GM12892 (cell line): ENCODE measurements at regions not wholly inside any gene's neighbourhood (a gene's known extent, or its start where the extent isn't known, plus 50 kb on each side); places are given as distances from the start of the nearest gene placed in this dataset.

Source experiments
- DNase-seq: peaks from one replicate; pipeline ENCODE4 v3.0.0; 2011; ENCODE audit not compliant: insufficient read length
- FAIRE-seq: peaks from 2 replicates; lab custom pipeline; 2011; peaks lifted over from hg19 to GRCh38; lab: Jason Lieb, UNC
- POLR2A ChIP-seq: IDR thresholded peaks from 2 replicates; pipeline ENCODE4 v1.6.1; 2011; ENCODE audit warnings: low read depth, low read length, control low read depth
- POLR2AphosphoS5 ChIP-seq: IDR thresholded peaks from 2 replicates; pipeline ENCODE4 v1.6.1; 2011; ENCODE audit warnings: low read depth, low read length, control low read depth
- TAF1 ChIP-seq: IDR thresholded peaks from 2 replicates; pipeline ENCODE4 v1.6.1; 2011; ENCODE audit warnings: low read depth, mild to moderate bottlenecking, control low read depth, low read length, borderline replicate concordance

DNA sequence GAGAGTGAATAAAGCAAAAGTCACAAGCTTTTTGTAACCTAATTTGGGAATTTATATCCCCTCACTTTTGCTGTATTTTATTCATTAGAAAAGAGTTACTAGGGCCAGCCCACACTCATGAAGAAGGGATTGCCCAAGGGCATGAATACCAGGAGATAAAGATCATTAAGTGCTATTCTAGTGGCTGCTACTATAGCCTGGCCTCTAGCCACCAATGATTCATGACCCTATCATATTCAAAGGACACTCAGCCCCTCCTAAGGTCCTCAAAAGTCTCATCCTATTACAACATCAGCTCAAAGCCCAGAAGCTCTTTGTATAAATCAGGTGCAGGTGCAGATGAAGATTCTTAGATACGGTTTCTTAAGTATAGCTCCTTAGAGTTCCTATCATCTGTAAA lies 518.1 kb downstream of the TRHDE start:
- no peak for TF ChIP-seq POLR2AphosphoS5
- TF ChIP-seq TAF1, result no peak
- TF ChIP-seq POLR2A, result no peak
- FAIRE-seq (no peak), DNase-seq (no peak)

DNA sequence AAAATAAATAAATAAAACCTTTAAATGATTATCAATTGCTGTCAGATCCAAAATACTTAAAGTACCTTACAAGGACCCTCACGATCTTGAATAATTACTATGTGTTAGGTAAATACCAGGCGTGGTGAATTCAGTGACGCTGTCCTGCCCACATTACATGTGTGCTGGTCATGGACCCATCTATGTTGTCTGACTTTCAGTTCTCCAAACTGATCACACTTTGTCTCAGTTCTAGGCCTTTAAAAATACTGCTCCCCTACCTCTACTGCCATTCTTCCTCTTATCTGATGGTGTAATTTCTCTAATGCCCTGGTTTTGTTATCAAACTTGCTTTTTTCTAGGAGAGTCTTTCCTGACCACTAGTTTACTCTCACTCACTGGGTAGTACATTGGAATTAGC lies 520.7 kb downstream of the TRHDE start:
- DNase-seq, result no peak
- FAIRE-seq, result no peak
- TF ChIP-seq TAF1 (no peak), POLR2A (no peak), POLR2AphosphoS5 (no peak)

DNA sequence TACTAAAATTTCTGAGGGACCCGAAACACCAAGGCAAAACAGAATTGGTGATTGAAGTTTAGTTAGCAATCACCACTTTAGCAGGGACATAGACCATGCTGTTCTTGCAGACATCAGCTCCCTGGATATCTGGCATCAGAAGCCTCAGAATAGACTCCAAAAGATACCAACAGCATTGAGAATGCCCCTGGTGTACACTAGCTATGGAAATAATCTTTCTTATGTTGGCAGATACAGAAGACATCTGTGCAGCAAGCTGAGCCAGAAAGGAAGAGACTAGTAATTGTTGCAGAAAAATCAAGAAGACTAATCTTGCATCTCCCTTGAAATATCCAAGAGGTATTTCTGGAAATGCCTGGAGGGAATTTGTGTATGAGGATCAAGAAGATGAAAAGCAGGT lies 521.6 kb downstream of the TRHDE start:
- DNase-seq (no peak), FAIRE-seq (no peak)
- TF ChIP-seq POLR2AphosphoS5, result no peak
- TF ChIP-seq POLR2A, result no peak
- no peak for TF ChIP-seq TAF1

DNA sequence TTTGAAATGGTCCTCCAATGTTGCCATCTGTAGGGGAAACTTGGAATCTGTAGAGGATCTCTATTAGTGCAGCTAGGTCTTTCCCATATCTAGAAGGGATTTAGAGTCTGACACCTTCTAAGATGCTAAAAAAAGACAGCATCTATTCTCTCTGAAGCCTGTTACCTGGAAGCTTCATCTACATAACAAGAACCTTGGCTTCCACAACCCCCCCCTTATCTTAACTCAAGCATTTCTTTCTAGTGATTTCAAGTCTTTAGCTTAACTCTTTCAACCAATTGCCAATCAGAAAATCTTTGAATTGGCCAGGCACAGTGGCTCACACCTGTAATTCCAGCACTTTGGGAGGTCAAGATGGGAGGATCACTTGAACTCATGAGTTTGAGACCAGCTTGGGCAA lies 543.3 kb downstream of the TRHDE start:
- no peak for DNase-seq
- FAIRE-seq, result no peak
- no peak for TF ChIP-seq POLR2AphosphoS5
- TF ChIP-seq POLR2A, result no peak
- TF ChIP-seq TAF1, result no peak

DNA sequence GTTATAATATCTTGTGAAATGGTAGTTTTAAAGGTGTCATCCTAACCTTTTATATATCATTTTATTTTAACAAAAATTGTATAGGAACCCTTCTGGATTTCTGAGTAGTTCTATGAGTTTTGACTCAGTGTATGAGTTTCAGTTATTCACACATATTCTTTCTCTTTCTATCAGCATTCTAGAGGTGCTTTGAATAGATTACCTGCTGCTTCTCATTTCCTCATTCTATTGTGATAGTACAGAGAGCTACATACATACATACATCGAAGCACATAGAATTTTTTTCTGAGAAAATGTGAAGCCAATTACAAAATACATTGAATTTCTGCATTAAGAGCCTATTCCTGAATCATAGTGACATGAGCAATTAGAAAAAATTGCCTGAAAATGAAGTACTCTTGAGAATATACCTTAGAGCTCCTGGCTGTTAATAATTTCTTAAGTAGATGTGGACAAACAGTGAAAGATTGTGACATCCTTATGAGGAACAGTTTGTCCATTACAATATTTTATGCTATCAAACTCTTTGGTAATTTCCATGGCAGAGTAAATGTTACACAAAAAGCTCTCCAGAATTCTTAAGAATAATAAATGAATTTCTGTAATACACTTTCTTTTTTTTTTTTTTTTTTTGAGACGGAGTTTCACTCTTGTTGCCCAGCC lies 556.6 kb downstream of the TRHDE start:
- no peak for TF ChIP-seq POLR2A
- no peak for TF ChIP-seq TAF1
- no peak for TF ChIP-seq POLR2AphosphoS5
- no peak for FAIRE-seq
- no peak for DNase-seq

DNA sequence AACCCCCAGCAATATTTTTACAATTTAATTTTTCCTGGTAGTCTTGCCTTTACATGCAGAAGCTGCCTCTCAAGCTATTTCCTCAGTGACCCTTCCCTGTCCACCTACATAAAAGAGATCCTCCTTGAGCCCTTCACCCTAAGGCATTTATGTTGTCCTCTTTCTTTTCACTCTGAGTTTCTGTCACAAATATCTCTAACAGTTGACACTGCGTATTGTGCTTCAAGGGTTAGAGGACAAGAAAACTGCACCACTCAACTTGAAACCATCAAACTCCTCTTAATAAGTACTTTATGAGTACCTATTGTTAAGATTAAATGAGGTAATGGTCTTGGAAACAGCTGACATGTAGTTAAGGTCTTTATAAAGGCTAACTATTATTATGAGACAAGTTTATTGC lies 557.7 kb downstream of the TRHDE start:
- DNase-seq, result no peak
- TF ChIP-seq POLR2AphosphoS5 (no peak), TAF1 (no peak), POLR2A (no peak)
- FAIRE-seq, result no peak

DNA sequence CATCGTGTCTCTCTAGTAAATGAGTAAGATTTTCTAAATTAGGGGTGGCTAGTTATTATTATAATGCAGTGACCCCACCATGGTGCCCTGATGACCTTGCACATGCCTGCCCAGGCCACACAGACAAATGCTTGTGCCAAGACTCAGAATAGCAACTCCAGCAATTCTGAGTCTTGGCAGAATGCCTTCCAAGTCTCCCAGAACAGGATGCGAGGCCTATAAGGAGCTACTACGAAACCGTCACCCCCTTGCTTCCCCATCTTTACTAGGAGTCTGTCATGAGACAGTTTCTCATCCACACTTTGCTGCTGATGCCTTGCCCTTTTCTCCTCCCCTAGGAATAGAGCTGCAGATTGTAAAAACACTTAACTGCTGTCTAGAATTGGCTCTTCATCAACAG lies 559.9 kb downstream of the TRHDE start:
- DNase-seq (no peak), FAIRE-seq (no peak)
- TF ChIP-seq POLR2A (no peak), POLR2AphosphoS5 (no peak), TAF1 (no peak)

DNA sequence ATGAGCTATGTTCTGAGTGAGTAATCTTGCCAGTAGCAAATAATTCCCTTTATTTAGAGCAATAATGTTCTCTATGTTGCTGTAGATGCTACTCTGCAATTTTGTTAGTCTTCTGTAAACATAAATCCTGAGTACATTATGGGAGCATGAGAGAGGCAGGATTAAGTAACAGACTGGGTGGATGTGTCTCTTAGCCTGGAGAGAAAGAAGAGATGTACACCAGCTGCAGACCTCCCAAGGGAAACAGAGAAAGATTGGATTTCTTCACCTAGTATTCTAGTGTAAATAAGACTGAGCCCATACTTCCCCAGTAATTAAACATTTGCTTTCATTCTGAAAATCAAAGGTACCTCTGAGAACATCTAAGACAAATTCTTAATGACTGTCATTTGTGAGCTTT lies 564.0 kb downstream of the TRHDE start:
- TF ChIP-seq POLR2AphosphoS5, result no peak
- TF ChIP-seq POLR2A, result no peak
- no peak for TF ChIP-seq TAF1
- no peak for DNase-seq
- no peak for FAIRE-seq

DNA sequence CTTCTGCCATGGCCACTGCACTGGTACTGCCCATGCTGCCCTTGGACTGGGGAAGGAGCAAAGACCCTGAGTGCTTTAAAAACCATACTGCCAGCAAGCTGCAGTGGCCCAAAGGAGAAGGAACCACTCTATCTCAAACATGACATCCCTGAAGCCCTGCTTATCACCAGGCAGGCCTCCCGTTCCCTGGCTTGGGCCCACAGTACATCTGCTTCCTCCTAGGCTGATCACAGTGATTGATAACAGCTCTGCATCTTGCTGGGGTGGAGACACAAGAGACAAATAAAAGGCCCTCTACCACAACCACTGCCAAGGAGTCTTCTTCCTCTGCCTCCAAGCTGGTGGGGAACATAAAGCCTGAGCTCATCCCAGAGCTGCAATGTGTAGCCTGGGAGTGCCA lies 567.5 kb downstream of the TRHDE start:
- no peak for DNase-seq
- TF ChIP-seq POLR2AphosphoS5, result no peak
- no peak for TF ChIP-seq POLR2A
- TF ChIP-seq TAF1, result no peak
- FAIRE-seq, result no peak

DNA sequence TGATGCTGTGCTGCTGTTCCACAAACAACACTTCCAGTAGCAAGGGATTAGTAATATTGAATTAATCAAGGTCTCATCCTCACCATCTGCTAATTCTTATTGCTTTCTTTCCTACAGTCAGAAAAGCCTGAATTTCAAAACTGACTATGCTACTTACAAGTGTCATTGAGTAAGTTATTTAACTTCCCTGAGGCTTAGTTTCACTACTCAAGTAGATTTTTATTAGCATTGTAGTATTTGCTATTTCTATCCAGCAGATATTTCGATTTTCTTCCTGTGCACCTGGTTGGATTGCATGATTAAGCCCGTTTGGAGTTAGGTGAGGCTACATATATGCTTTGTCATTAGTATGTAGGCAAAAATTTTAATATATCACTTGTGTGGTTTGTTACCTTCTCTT lies 591.5 kb downstream of the TRHDE start:
- TF ChIP-seq POLR2A (no peak), TAF1 (no peak), POLR2AphosphoS5 (no peak)
- FAIRE-seq, result no peak
- DNase-seq, result no peak

DNA sequence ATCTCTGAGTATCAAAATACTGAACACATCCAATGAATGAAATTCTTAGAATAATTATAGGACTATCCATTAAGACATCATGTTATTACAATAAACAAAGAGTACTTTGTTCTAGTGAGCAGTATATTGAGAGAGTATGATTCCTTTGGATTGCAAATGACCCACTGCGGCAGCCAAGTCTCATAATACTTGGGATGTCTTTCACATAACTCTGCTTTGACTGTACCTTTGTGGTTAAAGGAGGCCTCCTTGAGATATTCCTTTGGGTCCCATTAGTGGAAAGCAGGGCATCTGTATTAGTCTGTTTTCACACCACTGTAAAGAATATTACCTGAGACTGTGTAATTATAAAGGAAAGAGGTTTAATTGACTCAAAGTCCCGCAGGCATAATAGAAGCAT lies 593.8 kb downstream of the TRHDE start:
- no peak for DNase-seq
- FAIRE-seq, result no peak
- TF ChIP-seq POLR2A, result no peak
- TF ChIP-seq TAF1, result no peak
- no peak for TF ChIP-seq POLR2AphosphoS5

DNA sequence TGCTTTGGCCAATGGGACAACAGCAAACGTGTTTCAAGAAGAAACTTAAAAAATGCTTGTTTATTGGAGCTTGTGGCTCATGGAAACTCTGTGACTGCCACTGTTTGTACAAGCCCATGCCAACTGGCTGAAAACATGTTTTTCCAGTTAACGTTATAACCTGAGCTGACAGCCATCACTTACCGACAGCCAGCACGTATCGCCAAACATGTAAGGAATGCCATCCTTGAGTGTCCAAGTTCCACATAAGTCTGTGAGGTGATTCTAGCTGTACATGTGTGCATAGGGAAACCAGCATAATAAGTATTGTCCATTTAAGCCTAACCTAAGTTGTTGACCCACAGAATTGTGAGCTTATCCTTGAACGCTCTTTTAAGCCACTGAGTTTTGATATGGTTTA lies 596.9 kb downstream of the TRHDE start:
- FAIRE-seq (no peak), DNase-seq (no peak)
- TF ChIP-seq POLR2AphosphoS5, result no peak
- no peak for TF ChIP-seq POLR2A
- TF ChIP-seq TAF1, result no peak
